HepG2 (cell line): ENCODE measurements at regions not wholly inside any gene's neighbourhood (a gene's known extent, or its start where the extent isn't known, plus 50 kb on each side); places are given as distances from the start of the nearest gene placed in this dataset.

Source experiments
- ATAC-seq: fragments of 200-7000 bp; cut with Tn5 transposase; 3 replicates; pipeline ENCODE4 v1.9.1; 2020; ENCODE audit warnings: mild to moderate bottlenecking, moderate library complexity
- BruUV-seq: library from RNA; stranded (reverse); fragments of 400-500 nt; replicated peaks from 2 replicates; lab custom pipeline; 2021; lab: Mats Ljungman, UMichigan
- CTCF ChIA-PET: fragments of 300-600 bp; formaldehyde crosslinking; extraction: SDS; loops from one replicate; lab custom pipeline; 2021; ENCODE audit warnings: low total read pairs, inconsistent platforms, low intra/inter-chr PET ratio; lab: Yijun Ruan, JAX
- POLR2A ChIA-PET: fragments of 350-600 bp; sonication (Branson Sonifier 250); formaldehyde crosslinking; loops from one replicate; lab custom pipeline; 2020; ENCODE audit warnings: antibody characterized with exemption, inconsistent platforms; lab: Yijun Ruan, JAX
- DNase-seq: peaks from one replicate; pipeline ENCODE4 v3.0.0-alpha.2; 2015; ENCODE audit warnings: low spot score
- FAIRE-seq: peaks from 3 replicates; lab custom pipeline; 2011; peaks lifted over from hg19 to GRCh38; lab: Jason Lieb, UNC
- H2AFZ ChIP-seq: one replicate; pipeline ENCODE4 v1.6.1; 2011; ENCODE audit warnings: low read length, inconsistent platforms
- H3K27ac ChIP-seq: fragments of 300-600 bp; 3 replicates; pipeline ENCODE4 v1.8.0; 2011; ENCODE audit warnings: mixed run types, mild to moderate bottlenecking, mixed read lengths, low read length, inconsistent platforms; ENCODE audit not compliant: insufficient read depth; ENCODE audit errors: extremely low read length
- H3K27me3 ChIP-seq, 2 experiments: fragments of 200-600 bp in 1 of 2; 2 replicates in 1 of 2; 3 replicates in 1 of 2; pipeline versions ENCODE4 v1.6.0 to v1.8.0; 2011; ENCODE audit warnings: low read length in 2 of 2, mild to moderate bottlenecking in 2 of 2, moderate library complexity in 2 of 2, inconsistent platforms in 1 of 2; ENCODE audit not compliant: insufficient read depth in 2 of 2, control insufficient read depth in 1 of 2
- H3K36me3 ChIP-seq, 2 experiments: fragments of 200-600 bp in 1 of 2; replicated peaks in 1 of 2; 2 replicates in 1 of 2; 3 replicates in 1 of 2; pipeline versions ENCODE4 v1.5.1 to v1.8.0; 2011; ENCODE audit warnings: low read length in 2 of 2, inconsistent platforms in 1 of 2; ENCODE audit not compliant: insufficient read depth in 2 of 2, control insufficient read depth in 1 of 2
- H3K4me1 ChIP-seq: 2 replicates; pipeline ENCODE4 v1.5.1; 2012; ENCODE audit warnings: low read length, inconsistent platforms; ENCODE audit not compliant: insufficient read depth
- H3K4me2 ChIP-seq: 2 replicates; pipeline ENCODE4 v1.6.0; 2011; ENCODE audit warnings: low read depth, low read length, inconsistent platforms
- H3K4me3 ChIP-seq, 3 experiments: fragments of 200-600 bp in 1 of 3; sonication (generic), shearing (Covaris generic) in 1 of 3; replicated peaks in 1 of 3; 2 replicates each; pipeline ENCODE4 v1.5.1; 2011 to 2016; ENCODE audit warnings: low read length in 3 of 3, inconsistent platforms in 2 of 3, low read depth in 2 of 3, mild to moderate bottlenecking in 2 of 3, control low read depth in 1 of 3, mixed read lengths in 1 of 3; ENCODE audit not compliant: insufficient read depth in 1 of 3
- H3K79me2 ChIP-seq: one replicate; pipeline ENCODE4 v1.6.1; 2011; ENCODE audit warnings: low read length, inconsistent platforms; ENCODE audit not compliant: insufficient read depth
- H3K9ac ChIP-seq: 2 replicates; pipeline ENCODE4 v1.6.0; 2011; ENCODE audit warnings: mild to moderate bottlenecking, low read depth, low read length, inconsistent platforms; ENCODE audit not compliant: insufficient read depth
- H3K9me3 ChIP-seq: 2 replicates; pipeline ENCODE4 v1.5.1; 2012; ENCODE audit warnings: mild to moderate bottlenecking, low read length
- H4K20me1 ChIP-seq: 2 replicates; pipeline ENCODE4 v1.6.0; 2011; ENCODE audit warnings: inconsistent platforms, mild to moderate bottlenecking, low read length, moderate library complexity; ENCODE audit not compliant: insufficient read depth
- REL ChIP-seq: sonication (generic); formaldehyde crosslinking; conservative IDR thresholded peaks from 2 replicates; pipeline ENCODE4 v1.8.0; 2022; ENCODE audit warnings: mild to moderate bottlenecking, missing genetic modification reagents, moderate library complexity
- ZBTB42 ChIP-seq: sonication (generic); formaldehyde crosslinking; IDR thresholded peaks from 2 replicates; pipeline ENCODE4 v1.5.0; 2020; ENCODE audit warnings: mild to moderate bottlenecking, missing genetic modification reagents
- ZNF589 ChIP-seq: sonication (generic); formaldehyde crosslinking; conservative IDR thresholded peaks from 2 replicates; pipeline ENCODE4 v1.8.0; 2022; ENCODE audit warnings: mild to moderate bottlenecking, moderate library complexity, missing genetic modification reagents
- WGBS: methylation state at CpG from one replicate; pipeline ENCODE4 v1.1.6; 2017; ENCODE audit warnings: low lambda C conversion rate; 5-methylcytosine and 5-hydroxymethylcytosine counted together
- in situ Hi-C: cut with HindIII; loops from 2 replicates; pipeline ENCODE4 v1.10.0; 2017; ENCODE audit warnings: low pct_unique_long_range_greater_than_20kb; ENCODE audit not compliant: extremely low pct_ligation_motif_present
- intact Hi-C: fragments of 100-400 bp; cut with micrococcal nuclease; formaldehyde crosslinking; loops from one replicate; pipeline ENCODE4 v1.10.0; 2022; ENCODE audit not compliant: unreplicated experiment
- TF ChIP-seq, protein P1 (sequence below): sonication (generic); formaldehyde crosslinking; IDR thresholded peaks from 2 replicates; pipeline ENCODE4 v1.4.0; 2020; ENCODE audit warnings: missing genetic modification reagents
- TF ChIP-seq, protein P2 (sequence below): sonication (generic); formaldehyde crosslinking; IDR thresholded peaks from 2 replicates; pipeline ENCODE4 v1.4.0; 2020; ENCODE audit warnings: low read depth, missing genetic modification reagents
- TF ChIP-seq, protein P3 (sequence below): fragments of 450-650 bp; IDR thresholded peaks from 2 replicates; pipeline ENCODE4 v1.6.1; 2016

DNA sequence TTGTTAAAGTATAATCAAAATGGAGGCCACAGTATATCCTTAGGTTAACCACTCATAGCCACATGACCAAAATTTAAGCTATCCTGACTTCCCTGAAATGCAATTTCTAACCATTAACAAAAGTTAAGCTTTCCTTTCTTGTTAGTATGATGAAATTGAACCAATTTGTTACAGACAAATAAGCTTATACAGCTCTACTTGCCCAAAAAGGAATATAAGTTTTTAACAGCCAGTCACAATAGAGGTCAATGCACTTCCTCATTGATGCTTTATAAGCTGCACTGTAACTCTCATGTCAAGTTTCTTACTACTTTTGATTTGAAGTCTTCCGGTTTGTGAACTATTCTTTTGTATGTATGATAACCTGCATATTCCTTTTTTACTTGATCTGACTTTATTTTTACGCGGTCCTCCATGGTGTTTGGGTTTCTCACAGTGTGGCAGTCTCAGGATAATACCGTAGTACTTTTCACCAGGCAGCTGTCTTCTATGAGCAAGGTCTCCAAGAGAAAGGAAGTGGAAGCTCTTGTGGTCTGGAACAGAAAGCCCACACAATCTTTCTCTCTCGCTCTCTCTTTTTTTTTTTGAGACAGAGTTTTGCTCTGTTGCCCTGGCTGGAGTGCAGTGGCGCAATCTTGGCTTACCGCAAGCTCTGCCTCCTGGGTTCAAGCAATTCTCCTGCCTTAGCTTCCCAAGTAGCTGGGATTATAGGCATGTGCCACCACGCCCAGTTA is 331.6 kb downstream of the SRGAP2C start:
- no peak overlapping the region for H2AFZ ChIP-seq
- H4K20me1 ChIP-seq = no peaks in the 10 kb centered on the region
- TF ChIP-seq, protein P1, sequence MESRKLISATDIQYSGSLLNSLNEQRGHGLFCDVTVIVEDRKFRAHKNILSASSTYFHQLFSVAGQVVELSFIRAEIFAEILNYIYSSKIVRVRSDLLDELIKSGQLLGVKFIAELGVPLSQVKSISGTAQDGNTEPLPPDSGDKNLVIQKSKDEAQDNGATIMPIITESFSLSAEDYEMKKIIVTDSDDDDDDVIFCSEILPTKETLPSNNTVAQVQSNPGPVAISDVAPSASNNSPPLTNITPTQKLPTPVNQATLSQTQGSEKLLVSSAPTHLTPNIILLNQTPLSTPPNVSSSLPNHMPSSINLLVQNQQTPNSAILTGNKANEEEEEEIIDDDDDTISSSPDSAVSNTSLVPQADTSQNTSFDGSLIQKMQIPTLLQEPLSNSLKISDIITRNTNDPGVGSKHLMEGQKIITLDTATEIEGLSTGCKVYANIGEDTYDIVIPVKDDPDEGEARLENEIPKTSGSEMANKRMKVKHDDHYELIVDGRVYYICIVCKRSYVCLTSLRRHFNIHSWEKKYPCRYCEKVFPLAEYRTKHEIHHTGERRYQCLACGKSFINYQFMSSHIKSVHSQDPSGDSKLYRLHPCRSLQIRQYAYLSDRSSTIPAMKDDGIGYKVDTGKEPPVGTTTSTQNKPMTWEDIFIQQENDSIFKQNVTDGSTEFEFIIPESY = peak; percentile 58; the same call in 1 of the 2 replicates
- TF ChIP-seq, protein P2, sequence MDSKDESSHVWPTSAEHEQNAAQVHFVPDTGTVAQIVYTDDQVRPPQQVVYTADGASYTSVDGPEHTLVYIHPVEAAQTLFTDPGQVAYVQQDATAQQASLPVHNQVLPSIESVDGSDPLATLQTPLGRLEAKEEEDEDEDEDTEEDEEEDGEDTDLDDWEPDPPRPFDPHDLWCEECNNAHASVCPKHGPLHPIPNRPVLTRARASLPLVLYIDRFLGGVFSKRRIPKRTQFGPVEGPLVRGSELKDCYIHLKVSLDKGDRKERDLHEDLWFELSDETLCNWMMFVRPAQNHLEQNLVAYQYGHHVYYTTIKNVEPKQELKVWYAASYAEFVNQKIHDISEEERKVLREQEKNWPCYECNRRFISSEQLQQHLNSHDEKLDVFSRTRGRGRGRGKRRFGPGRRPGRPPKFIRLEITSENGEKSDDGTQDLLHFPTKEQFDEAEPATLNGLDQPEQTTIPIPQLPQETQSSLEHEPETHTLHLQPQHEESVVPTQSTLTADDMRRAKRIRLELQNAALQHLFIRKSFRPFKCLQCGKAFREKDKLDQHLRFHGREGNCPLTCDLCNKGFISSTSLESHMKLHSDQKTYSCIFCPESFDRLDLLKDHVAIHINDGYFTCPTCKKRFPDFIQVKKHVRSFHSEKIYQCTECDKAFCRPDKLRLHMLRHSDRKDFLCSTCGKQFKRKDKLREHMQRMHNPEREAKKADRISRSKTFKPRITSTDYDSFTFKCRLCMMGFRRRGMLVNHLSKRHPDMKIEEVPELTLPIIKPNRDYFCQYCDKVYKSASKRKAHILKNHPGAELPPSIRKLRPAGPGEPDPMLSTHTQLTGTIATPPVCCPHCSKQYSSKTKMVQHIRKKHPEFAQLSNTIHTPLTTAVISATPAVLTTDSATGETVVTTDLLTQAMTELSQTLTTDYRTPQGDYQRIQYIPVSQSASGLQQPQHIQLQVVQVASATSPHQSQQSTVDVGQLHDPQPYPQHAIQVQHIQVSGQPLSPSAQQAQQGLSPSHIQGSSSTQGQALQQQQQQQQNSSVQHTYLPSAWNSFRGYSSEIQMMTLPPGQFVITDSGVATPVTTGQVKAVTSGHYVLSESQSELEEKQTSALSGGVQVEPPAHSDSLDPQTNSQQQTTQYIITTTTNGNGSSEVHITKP = no peak
- TF ChIP-seq, protein P3, sequence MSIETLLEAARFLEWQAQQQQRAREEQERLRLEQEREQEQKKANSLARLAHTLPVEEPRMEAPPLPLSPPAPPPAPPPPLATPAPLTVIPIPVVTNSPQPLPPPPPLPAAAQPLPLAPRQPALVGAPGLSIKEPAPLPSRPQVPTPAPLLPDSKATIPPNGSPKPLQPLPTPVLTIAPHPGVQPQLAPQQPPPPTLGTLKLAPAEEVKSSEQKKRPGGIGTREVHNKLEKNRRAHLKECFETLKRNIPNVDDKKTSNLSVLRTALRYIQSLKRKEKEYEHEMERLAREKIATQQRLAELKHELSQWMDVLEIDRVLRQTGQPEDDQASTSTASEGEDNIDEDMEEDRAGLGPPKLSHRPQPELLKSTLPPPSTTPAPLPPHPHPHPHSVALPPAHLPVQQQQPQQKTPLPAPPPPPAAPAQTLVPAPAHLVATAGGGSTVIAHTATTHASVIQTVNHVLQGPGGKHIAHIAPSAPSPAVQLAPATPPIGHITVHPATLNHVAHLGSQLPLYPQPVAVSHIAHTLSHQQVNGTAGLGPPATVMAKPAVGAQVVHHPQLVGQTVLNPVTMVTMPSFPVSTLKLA = no peak
- TF ChIP-seq ZBTB42 (CRISPR knock-in tag) = no peak
- TF ChIP-seq REL (CRISPR knock-in tag) = no peak
- no peak for TF ChIP-seq ZNF589 (CRISPR knock-in tag)
- 98% methylated on average over 8 of the region's 8 CpGs for WGBS
- H3K27me3 ChIP-seq = no peaks in the 10 kb centered on the region
- H3K4me1 ChIP-seq = peaks cover 48% of the 10 kb centered on the region
- H3K4me2 ChIP-seq = no peak overlapping the region
- no peak overlapping the region for H3K9ac ChIP-seq
- DNase-seq (no peak), FAIRE-seq (no peak), ATAC-seq (no peak)
- H3K9me3 ChIP-seq = 0 out of 2 replicates have a peak, but pooled peaks cover 8% of the 10 kb centered on the region
- POLR2A ChIA-PET = interaction anchor here (2.0 kb wide), 1 partner anchor 70 kb away, joined by 11 read pairs; no protein-coding TSS in a partner anchor
- CTCF ChIA-PET = no interaction called here
- peaks cover 2% of the 10 kb centered on the region for H3K79me2 ChIP-seq
- no peaks in the 10 kb centered on the region for H3K36me3 ChIP-seq
- intact Hi-C loops (no loop called here), in situ Hi-C loops (no loop called here)
- no peak overlapping the region for H3K27ac ChIP-seq
- BruUV-seq = no TSS peak
- no peak overlapping the region for H3K4me3 ChIP-seq
